HepG2 (cell line): ENCODE measurements at regions not wholly inside any gene's neighbourhood (a gene's known extent, or its start where the extent isn't known, plus 50 kb on each side); places are given as distances from the start of the nearest gene placed in this dataset.

ENCODE experiments used
- ATAC-seq: fragments of 200-7000 bp; cut with Tn5 transposase; 3 replicates; pipeline ENCODE4 v1.9.1; 2020; ENCODE audit warnings: mild to moderate bottlenecking, moderate library complexity
- BruUV-seq: library from RNA; stranded (reverse); fragments of 400-500 nt; replicated peaks from 2 replicates; lab custom pipeline; 2021; lab: Mats Ljungman, UMichigan
- CTCF ChIA-PET: fragments of 300-600 bp; formaldehyde crosslinking; extraction: SDS; loops from one replicate; lab custom pipeline; 2021; ENCODE audit warnings: low total read pairs, inconsistent platforms, low intra/inter-chr PET ratio; lab: Yijun Ruan, JAX
- POLR2A ChIA-PET: fragments of 350-600 bp; sonication (Branson Sonifier 250); formaldehyde crosslinking; loops from one replicate; lab custom pipeline; 2020; ENCODE audit warnings: antibody characterized with exemption, inconsistent platforms; lab: Yijun Ruan, JAX
- DNase-seq: peaks from one replicate; pipeline ENCODE4 v3.0.0-alpha.2; 2015; ENCODE audit warnings: low spot score
- FAIRE-seq: peaks from 3 replicates; lab custom pipeline; 2011; peaks lifted over from hg19 to GRCh38; lab: Jason Lieb, UNC
- H2AFZ ChIP-seq: one replicate; pipeline ENCODE4 v1.6.1; 2011; ENCODE audit warnings: low read length, inconsistent platforms
- H3K27ac ChIP-seq: fragments of 300-600 bp; 3 replicates; pipeline ENCODE4 v1.8.0; 2011; ENCODE audit warnings: mixed run types, mild to moderate bottlenecking, mixed read lengths, low read length, inconsistent platforms; ENCODE audit not compliant: insufficient read depth; ENCODE audit errors: extremely low read length
- H3K27me3 ChIP-seq, 2 experiments: fragments of 200-600 bp in 1 of 2; 2 replicates in 1 of 2; 3 replicates in 1 of 2; pipeline versions ENCODE4 v1.6.0 to v1.8.0; 2011; ENCODE audit warnings: low read length in 2 of 2, mild to moderate bottlenecking in 2 of 2, moderate library complexity in 2 of 2, inconsistent platforms in 1 of 2; ENCODE audit not compliant: insufficient read depth in 2 of 2, control insufficient read depth in 1 of 2
- H3K36me3 ChIP-seq, 2 experiments: fragments of 200-600 bp in 1 of 2; replicated peaks in 1 of 2; 2 replicates in 1 of 2; 3 replicates in 1 of 2; pipeline versions ENCODE4 v1.5.1 to v1.8.0; 2011; ENCODE audit warnings: low read length in 2 of 2, inconsistent platforms in 1 of 2; ENCODE audit not compliant: insufficient read depth in 2 of 2, control insufficient read depth in 1 of 2
- H3K4me1 ChIP-seq: 2 replicates; pipeline ENCODE4 v1.5.1; 2012; ENCODE audit warnings: low read length, inconsistent platforms; ENCODE audit not compliant: insufficient read depth
- H3K4me2 ChIP-seq: 2 replicates; pipeline ENCODE4 v1.6.0; 2011; ENCODE audit warnings: low read depth, low read length, inconsistent platforms
- H3K4me3 ChIP-seq, 3 experiments: fragments of 200-600 bp in 1 of 3; sonication (generic), shearing (Covaris generic) in 1 of 3; replicated peaks in 1 of 3; 2 replicates each; pipeline ENCODE4 v1.5.1; 2011 to 2016; ENCODE audit warnings: low read length in 3 of 3, inconsistent platforms in 2 of 3, low read depth in 2 of 3, mild to moderate bottlenecking in 2 of 3, control low read depth in 1 of 3, mixed read lengths in 1 of 3; ENCODE audit not compliant: insufficient read depth in 1 of 3
- H3K79me2 ChIP-seq: one replicate; pipeline ENCODE4 v1.6.1; 2011; ENCODE audit warnings: low read length, inconsistent platforms; ENCODE audit not compliant: insufficient read depth
- H3K9ac ChIP-seq: 2 replicates; pipeline ENCODE4 v1.6.0; 2011; ENCODE audit warnings: mild to moderate bottlenecking, low read depth, low read length, inconsistent platforms; ENCODE audit not compliant: insufficient read depth
- H3K9me3 ChIP-seq: 2 replicates; pipeline ENCODE4 v1.5.1; 2012; ENCODE audit warnings: mild to moderate bottlenecking, low read length
- H4K20me1 ChIP-seq: 2 replicates; pipeline ENCODE4 v1.6.0; 2011; ENCODE audit warnings: inconsistent platforms, mild to moderate bottlenecking, low read length, moderate library complexity; ENCODE audit not compliant: insufficient read depth
- HNF4A ChIP-seq: sonication (generic); formaldehyde crosslinking; IDR thresholded peaks from 2 replicates; pipeline ENCODE4 v1.4.0; 2020; ENCODE audit warnings: missing genetic modification reagents
- IKZF1 ChIP-seq: fragments of 450-650 bp; IDR thresholded peaks from 2 replicates; pipeline ENCODE4 v1.7.1; 2016
- PHF20 ChIP-seq: sonication (generic); formaldehyde crosslinking; IDR thresholded peaks from 2 replicates; pipeline ENCODE4 v1.5.0; 2020; ENCODE audit warnings: mild to moderate bottlenecking, missing genetic modification reagents
- REL ChIP-seq: sonication (generic); formaldehyde crosslinking; conservative IDR thresholded peaks from 2 replicates; pipeline ENCODE4 v1.8.0; 2022; ENCODE audit warnings: mild to moderate bottlenecking, missing genetic modification reagents, moderate library complexity
- SP5 ChIP-seq: IDR thresholded peaks from 2 replicates; pipeline ENCODE4 v1.6.1; 2016; ENCODE audit warnings: low read depth, borderline replicate concordance
- ZFYVE20 ChIP-seq: sonication (generic); formaldehyde crosslinking; IDR thresholded peaks from 2 replicates; pipeline ENCODE4 v1.8.0; 2023; ENCODE audit warnings: low read depth, mild to moderate bottlenecking, moderate library complexity, missing genetic modification reagents, borderline replicate concordance
- WGBS: methylation state at CpG from one replicate; pipeline ENCODE4 v1.1.6; 2017; ENCODE audit warnings: low lambda C conversion rate; 5-methylcytosine and 5-hydroxymethylcytosine counted together
- in situ Hi-C: cut with HindIII; loops from 2 replicates; pipeline ENCODE4 v1.10.0; 2017; ENCODE audit warnings: low pct_unique_long_range_greater_than_20kb; ENCODE audit not compliant: extremely low pct_ligation_motif_present
- intact Hi-C: fragments of 100-400 bp; cut with micrococcal nuclease; formaldehyde crosslinking; loops from one replicate; pipeline ENCODE4 v1.10.0; 2022; ENCODE audit not compliant: unreplicated experiment
- TF ChIP-seq, protein P1 (sequence below): IDR thresholded peaks from 2 replicates; pipeline ENCODE4 v1.6.1; 2016; ENCODE audit warnings: low read depth, borderline replicate concordance
- TF ChIP-seq, protein P2 (sequence below): sonication (generic); formaldehyde crosslinking; IDR thresholded peaks from 2 replicates; pipeline ENCODE4 v1.4.0; 2020; ENCODE audit warnings: mild to moderate bottlenecking, missing genetic modification reagents
- TF ChIP-seq, protein P3 (sequence below): sonication (generic); formaldehyde crosslinking; IDR thresholded peaks from 2 replicates; pipeline ENCODE4 v1.8.1; 2022; ENCODE audit warnings: mild to moderate bottlenecking, missing genetic modification reagents
- TF ChIP-seq, protein P4 (sequence below), 2 experiments: sonication (generic) in 1 of 2; formaldehyde crosslinking in 1 of 2; IDR thresholded peaks; 2 replicates each; pipeline versions ENCODE4 v1.6.1 to v1.9.0; 2014 to 2022; ENCODE audit warnings: antibody characterized with exemption in 1 of 2, borderline replicate concordance in 1 of 2, inconsistent platforms in 1 of 2, low read depth in 1 of 2, missing genetic modification reagents in 1 of 2
- TF ChIP-seq, protein P5 (sequence below): sonication (generic); formaldehyde crosslinking; IDR thresholded peaks from 2 replicates; pipeline ENCODE4 v1.5.1; 2020; ENCODE audit warnings: mild to moderate bottlenecking, moderate library complexity, missing genetic modification reagents

DNA sequence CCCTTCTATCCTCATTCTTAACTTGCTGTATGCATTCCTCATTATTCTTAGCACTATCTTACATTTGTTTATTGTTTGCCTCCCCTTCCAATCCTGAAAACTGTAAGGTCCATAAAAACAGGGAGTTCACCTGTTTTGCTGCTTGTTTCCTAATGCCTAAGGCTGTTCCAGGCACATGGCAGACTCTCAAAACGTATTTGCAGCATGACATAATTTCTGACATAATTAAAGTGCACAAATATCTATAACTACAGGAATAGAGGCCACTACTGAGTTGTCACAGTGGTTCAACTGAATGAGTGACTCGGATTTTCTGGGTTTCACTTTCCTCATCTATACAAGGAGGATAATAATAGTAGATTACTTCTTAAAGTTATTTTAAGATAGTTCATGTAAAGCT is 83.0 kb downstream of the HFE start:
- TF ChIP-seq REL (CRISPR knock-in tag) (no peak), PHF20 (CRISPR knock-in tag) (no peak), ZFYVE20 (CRISPR knock-in tag) (no peak), HNF4A (CRISPR knock-in tag) (no peak), SP5 (CRISPR knock-in tag) (no peak), IKZF1 (no peak)
- TF ChIP-seq, protein P1, sequence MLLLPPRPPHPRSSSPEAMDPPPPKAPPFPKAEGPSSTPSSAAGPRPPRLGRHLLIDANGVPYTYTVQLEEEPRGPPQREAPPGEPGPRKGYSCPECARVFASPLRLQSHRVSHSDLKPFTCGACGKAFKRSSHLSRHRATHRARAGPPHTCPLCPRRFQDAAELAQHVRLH, result no peak
- TF ChIP-seq, protein P2, sequence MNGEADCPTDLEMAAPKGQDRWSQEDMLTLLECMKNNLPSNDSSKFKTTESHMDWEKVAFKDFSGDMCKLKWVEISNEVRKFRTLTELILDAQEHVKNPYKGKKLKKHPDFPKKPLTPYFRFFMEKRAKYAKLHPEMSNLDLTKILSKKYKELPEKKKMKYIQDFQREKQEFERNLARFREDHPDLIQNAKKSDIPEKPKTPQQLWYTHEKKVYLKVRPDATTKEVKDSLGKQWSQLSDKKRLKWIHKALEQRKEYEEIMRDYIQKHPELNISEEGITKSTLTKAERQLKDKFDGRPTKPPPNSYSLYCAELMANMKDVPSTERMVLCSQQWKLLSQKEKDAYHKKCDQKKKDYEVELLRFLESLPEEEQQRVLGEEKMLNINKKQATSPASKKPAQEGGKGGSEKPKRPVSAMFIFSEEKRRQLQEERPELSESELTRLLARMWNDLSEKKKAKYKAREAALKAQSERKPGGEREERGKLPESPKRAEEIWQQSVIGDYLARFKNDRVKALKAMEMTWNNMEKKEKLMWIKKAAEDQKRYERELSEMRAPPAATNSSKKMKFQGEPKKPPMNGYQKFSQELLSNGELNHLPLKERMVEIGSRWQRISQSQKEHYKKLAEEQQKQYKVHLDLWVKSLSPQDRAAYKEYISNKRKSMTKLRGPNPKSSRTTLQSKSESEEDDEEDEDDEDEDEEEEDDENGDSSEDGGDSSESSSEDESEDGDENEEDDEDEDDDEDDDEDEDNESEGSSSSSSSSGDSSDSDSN (CRISPR knock-in tag), result no peak
- TF ChIP-seq, protein P3, sequence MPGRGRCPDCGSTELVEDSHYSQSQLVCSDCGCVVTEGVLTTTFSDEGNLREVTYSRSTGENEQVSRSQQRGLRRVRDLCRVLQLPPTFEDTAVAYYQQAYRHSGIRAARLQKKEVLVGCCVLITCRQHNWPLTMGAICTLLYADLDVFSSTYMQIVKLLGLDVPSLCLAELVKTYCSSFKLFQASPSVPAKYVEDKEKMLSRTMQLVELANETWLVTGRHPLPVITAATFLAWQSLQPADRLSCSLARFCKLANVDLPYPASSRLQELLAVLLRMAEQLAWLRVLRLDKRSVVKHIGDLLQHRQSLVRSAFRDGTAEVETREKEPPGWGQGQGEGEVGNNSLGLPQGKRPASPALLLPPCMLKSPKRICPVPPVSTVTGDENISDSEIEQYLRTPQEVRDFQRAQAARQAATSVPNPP (CRISPR knock-in tag), result no peak
- TF ChIP-seq, protein P4, sequence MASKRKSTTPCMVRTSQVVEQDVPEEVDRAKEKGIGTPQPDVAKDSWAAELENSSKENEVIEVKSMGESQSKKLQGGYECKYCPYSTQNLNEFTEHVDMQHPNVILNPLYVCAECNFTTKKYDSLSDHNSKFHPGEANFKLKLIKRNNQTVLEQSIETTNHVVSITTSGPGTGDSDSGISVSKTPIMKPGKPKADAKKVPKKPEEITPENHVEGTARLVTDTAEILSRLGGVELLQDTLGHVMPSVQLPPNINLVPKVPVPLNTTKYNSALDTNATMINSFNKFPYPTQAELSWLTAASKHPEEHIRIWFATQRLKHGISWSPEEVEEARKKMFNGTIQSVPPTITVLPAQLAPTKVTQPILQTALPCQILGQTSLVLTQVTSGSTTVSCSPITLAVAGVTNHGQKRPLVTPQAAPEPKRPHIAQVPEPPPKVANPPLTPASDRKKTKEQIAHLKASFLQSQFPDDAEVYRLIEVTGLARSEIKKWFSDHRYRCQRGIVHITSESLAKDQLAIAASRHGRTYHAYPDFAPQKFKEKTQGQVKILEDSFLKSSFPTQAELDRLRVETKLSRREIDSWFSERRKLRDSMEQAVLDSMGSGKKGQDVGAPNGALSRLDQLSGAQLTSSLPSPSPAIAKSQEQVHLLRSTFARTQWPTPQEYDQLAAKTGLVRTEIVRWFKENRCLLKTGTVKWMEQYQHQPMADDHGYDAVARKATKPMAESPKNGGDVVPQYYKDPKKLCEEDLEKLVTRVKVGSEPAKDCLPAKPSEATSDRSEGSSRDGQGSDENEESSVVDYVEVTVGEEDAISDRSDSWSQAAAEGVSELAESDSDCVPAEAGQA (IDR thresholded peaks at IDR 0.05; ENCODE audit: low read depth), result no peak
- TF ChIP-seq, protein P4 (CRISPR knock-in tag; IDR thresholded peaks at IDR 0.05; ENCODE audit: borderline replicate concordance), result no peak
- TF ChIP-seq, protein P5, sequence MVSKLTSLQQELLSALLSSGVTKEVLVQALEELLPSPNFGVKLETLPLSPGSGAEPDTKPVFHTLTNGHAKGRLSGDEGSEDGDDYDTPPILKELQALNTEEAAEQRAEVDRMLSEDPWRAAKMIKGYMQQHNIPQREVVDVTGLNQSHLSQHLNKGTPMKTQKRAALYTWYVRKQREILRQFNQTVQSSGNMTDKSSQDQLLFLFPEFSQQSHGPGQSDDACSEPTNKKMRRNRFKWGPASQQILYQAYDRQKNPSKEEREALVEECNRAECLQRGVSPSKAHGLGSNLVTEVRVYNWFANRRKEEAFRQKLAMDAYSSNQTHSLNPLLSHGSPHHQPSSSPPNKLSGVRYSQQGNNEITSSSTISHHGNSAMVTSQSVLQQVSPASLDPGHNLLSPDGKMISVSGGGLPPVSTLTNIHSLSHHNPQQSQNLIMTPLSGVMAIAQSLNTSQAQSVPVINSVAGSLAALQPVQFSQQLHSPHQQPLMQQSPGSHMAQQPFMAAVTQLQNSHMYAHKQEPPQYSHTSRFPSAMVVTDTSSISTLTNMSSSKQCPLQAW (CRISPR knock-in tag), result no peak
- TF ChIP-seq, all 625 proteins: peak for 0
- whole genome bisulfite sequencing, result 45% methylated on average over 2 of the region's 2 CpGs
- ChIA-PET POLR2A (no interaction called here), CTCF (no interaction called here)
- Histone ChIP-seq H3K27me3 (no peaks in the 10 kb centered on the region), H3K4me3 (no peak overlapping the region), H3K27ac (no peak overlapping the region), H3K4me1 (no peaks in the 10 kb centered on the region), H2AFZ (no peak overlapping the region), H3K9ac (no peak overlapping the region), H3K79me2 (no peaks in the 10 kb centered on the region), H3K9me3 (no peaks in the 10 kb centered on the region), H3K4me2 (no peak overlapping the region), H3K36me3 (no peaks in the 10 kb centered on the region), H4K20me1 (no peaks in the 10 kb centered on the region)
- FAIRE-seq, result no peak
- in situ Hi-C loops (loop anchor here (10.0 kb wide), 1 partner anchor 145 kb away; no protein-coding TSS in a partner anchor), intact Hi-C loops (no loop called here)
- BruUV-seq, result no TSS peak
- DNase-seq, result no peak
- no peak for ATAC-seq
